Activated naive CD4-positive, alpha-beta T cell treated with anti-CD3 and anti-CD28 coated beads for 36 hours (primary cell): ENCODE measurements at regions not wholly inside any gene's neighbourhood (a gene's known extent, or its start where the extent isn't known, plus 50 kb on each side); places are given as distances from the start of the nearest gene placed in this dataset.

Experiments used
- CTCF ChIA-PET: fragments of 350-600 bp; sonication (Branson Sonifier 250); formaldehyde crosslinking; loops from one replicate; lab custom pipeline; 2021; ENCODE audit warnings: antibody characterized with exemption; lab: Charles Lee
- DNase-seq: peaks from one replicate; pipeline ENCODE4 v3.0.0-alpha.2; 2020
- H3K27ac Mint-ChIP-seq: one replicate; pipeline ENCODE4 v1.8.0; 2021; ENCODE audit warnings: mild to moderate bottlenecking, mixed read lengths
- H3K27me3 Mint-ChIP-seq: one replicate; pipeline ENCODE4 v1.8.0; 2021; ENCODE audit warnings: low read depth, mixed read lengths
- H3K36me3 Mint-ChIP-seq: one replicate; pipeline ENCODE4 v1.8.0; 2021; ENCODE audit warnings: low read depth, mixed read lengths
- H3K4me1 Mint-ChIP-seq: one replicate; pipeline ENCODE4 v1.8.0; 2021; ENCODE audit warnings: low read depth, mixed read lengths
- H3K4me3 Mint-ChIP-seq: one replicate; pipeline ENCODE4 v1.8.0; 2021; ENCODE audit warnings: mild to moderate bottlenecking, moderate library complexity, mixed read lengths
- H3K9me3 Mint-ChIP-seq: one replicate; pipeline ENCODE4 v1.8.0; 2021; ENCODE audit warnings: mixed read lengths
- intact Hi-C: fragments of 100-400 bp; cut with micrococcal nuclease; formaldehyde crosslinking; loops from one replicate; pipeline ENCODE4 v1.15.1; 2023

- no peak overlapping the region for H3K27ac Mint-ChIP-seq
- CTCF ChIA-PET = no interaction called here
- H3K27me3 Mint-ChIP-seq = no peaks in the 10 kb centered on the region
- no peak for DNase-seq
- intact Hi-C loops = no loop called here
- H3K4me1 Mint-ChIP-seq = no peaks in the 10 kb centered on the region
- H3K4me3 Mint-ChIP-seq = no peak overlapping the region
- peaks cover 10% of the 10 kb centered on the region for H3K9me3 Mint-ChIP-seq
- no peaks in the 10 kb centered on the region for H3K36me3 Mint-ChIP-seq
These were observed 1166.2 kb downstream of the DNAJB9 start for GRCh38 chr7:109735881-109736280.

GRCh38 chr7:109745677-109746410 is 1176.2 kb downstream of the DNAJB9 start:
- H3K9me3 Mint-ChIP-seq = no peaks in the 10 kb centered on the region
- CTCF ChIA-PET = no interaction called here
- intact Hi-C loops = no loop called here
- H3K4me1 Mint-ChIP-seq = no peaks in the 10 kb centered on the region
- H3K36me3 Mint-ChIP-seq = no peaks in the 10 kb centered on the region
- no peaks in the 10 kb centered on the region for H3K27me3 Mint-ChIP-seq
- H3K4me3 Mint-ChIP-seq = no peak overlapping the region
- no peak overlapping the region for H3K27ac Mint-ChIP-seq
- no peak for DNase-seq

GRCh38 chr7:109751241-109751640 is 1181.6 kb downstream of the DNAJB9 start:
- DNase-seq = no peak
- no peaks in the 10 kb centered on the region for H3K36me3 Mint-ChIP-seq
- H3K4me1 Mint-ChIP-seq = no peaks in the 10 kb centered on the region
- no peak overlapping the region for H3K4me3 Mint-ChIP-seq
- no peaks in the 10 kb centered on the region for H3K9me3 Mint-ChIP-seq
- H3K27me3 Mint-ChIP-seq = no peaks in the 10 kb centered on the region
- intact Hi-C loops = no loop called here
- no peak overlapping the region for H3K27ac Mint-ChIP-seq
- CTCF ChIA-PET = no interaction called here

- CTCF ChIA-PET = no interaction called here
- Mint-ChIP-seq H3K9me3 (no peaks in the 10 kb centered on the region), H3K27me3 (no peaks in the 10 kb centered on the region), H3K4me1 (no peaks in the 10 kb centered on the region), H3K4me3 (no peak overlapping the region), H3K27ac (no peak overlapping the region), H3K36me3 (no peaks in the 10 kb centered on the region)
- intact Hi-C loops = no loop called here
- no peak for DNase-seq
These were observed 1182.4 kb downstream of the DNAJB9 start for GRCh38 chr7:109752068-109752467.

GRCh38 chr7:109757713-109758112 is 1188.0 kb downstream of the DNAJB9 start:
- DNase-seq = no peak
- no peak overlapping the region for H3K4me3 Mint-ChIP-seq
- H3K4me1 Mint-ChIP-seq = no peaks in the 10 kb centered on the region
- CTCF ChIA-PET = no interaction called here
- peaks cover 1% of the 10 kb centered on the region for H3K36me3 Mint-ChIP-seq
- peaks cover 3% of the 10 kb centered on the region for H3K9me3 Mint-ChIP-seq
- H3K27ac Mint-ChIP-seq = no peak overlapping the region
- peaks cover 2% of the 10 kb centered on the region for H3K27me3 Mint-ChIP-seq
- intact Hi-C loops = no loop called here

GRCh38 chr7:109763611-109764010 is 1193.9 kb downstream of the DNAJB9 start:
- Mint-ChIP-seq H3K9me3 (peaks cover 2% of the 10 kb centered on the region), H3K27me3 (peaks cover 2% of the 10 kb centered on the region), H3K4me1 (no peaks in the 10 kb centered on the region), H3K27ac (no peak overlapping the region), H3K36me3 (peaks cover 1% of the 10 kb centered on the region), H3K4me3 (no peak overlapping the region)
- CTCF ChIA-PET = no interaction called here
- no peak for DNase-seq
- intact Hi-C loops = no loop called here

- intact Hi-C loops = no loop called here
- H3K36me3 Mint-ChIP-seq = no peaks in the 10 kb centered on the region
- CTCF ChIA-PET = no interaction called here
- no peaks in the 10 kb centered on the region for H3K27me3 Mint-ChIP-seq
- H3K4me1 Mint-ChIP-seq = no peaks in the 10 kb centered on the region
- no peak overlapping the region for H3K27ac Mint-ChIP-seq
- peaks cover 1% of the 10 kb centered on the region for H3K9me3 Mint-ChIP-seq
- no peak overlapping the region for H3K4me3 Mint-ChIP-seq
- no peak for DNase-seq
These were observed 1202.5 kb downstream of the DNAJB9 start for GRCh38 chr7:109772161-109772560.

- CTCF ChIA-PET = no interaction called here
- intact Hi-C loops = no loop called here
- no peaks in the 10 kb centered on the region for H3K36me3 Mint-ChIP-seq
These were observed 1213.1 kb downstream of the DNAJB9 start for GRCh38 chr7:109782806-109783205.

GRCh38 chr7:109806548-109806947 is 1236.9 kb downstream of the DNAJB9 start:
- H3K4me3 Mint-ChIP-seq = no peak overlapping the region

More at GRCh38 chr7:109782806-109783205, 1213.1 kb downstream of the DNAJB9 start:
- H3K27me3 Mint-ChIP-seq = no peaks in the 10 kb centered on the region
- H3K4me1 Mint-ChIP-seq = no peaks in the 10 kb centered on the region
- peaks cover 3% of the 10 kb centered on the region for H3K9me3 Mint-ChIP-seq
- no peak for DNase-seq
- no peak overlapping the region for H3K4me3 Mint-ChIP-seq
- no peak overlapping the region for H3K27ac Mint-ChIP-seq

GRCh38 chr7:109821156-109821555 is 1251.5 kb downstream of the DNAJB9 start:
- intact Hi-C loops = no loop called here
- Mint-ChIP-seq H3K36me3 (no peaks in the 10 kb centered on the region), H3K4me3 (no peak overlapping the region), H3K9me3 (peaks cover 13% of the 10 kb centered on the region), H3K27me3 (no peaks in the 10 kb centered on the region), H3K27ac (no peak overlapping the region), H3K4me1 (no peaks in the 10 kb centered on the region)
- CTCF ChIA-PET = no interaction called here
- DNase-seq = no peak

More at GRCh38 chr7:109806548-109806947, 1236.9 kb downstream of the DNAJB9 start:
- CTCF ChIA-PET = no interaction called here
- peaks cover 12% of the 10 kb centered on the region for H3K9me3 Mint-ChIP-seq
- no peaks in the 10 kb centered on the region for H3K36me3 Mint-ChIP-seq
- H3K27ac Mint-ChIP-seq = no peak overlapping the region
- intact Hi-C loops = no loop called here
- H3K4me1 Mint-ChIP-seq = no peaks in the 10 kb centered on the region
- no peaks in the 10 kb centered on the region for H3K27me3 Mint-ChIP-seq
- DNase-seq = no peak

- H3K4me3 Mint-ChIP-seq = no peak overlapping the region
- CTCF ChIA-PET = interaction anchor here (0.6 kb wide), 1 partner anchor 10 kb away, joined by 3 read pairs; no protein-coding TSS in a partner anchor
- H3K4me1 Mint-ChIP-seq = no peaks in the 10 kb centered on the region
- no peaks in the 10 kb centered on the region for H3K27me3 Mint-ChIP-seq
- intact Hi-C loops = no loop called here
- DNase-seq = no peak
- no peaks in the 10 kb centered on the region for H3K9me3 Mint-ChIP-seq
- no peak overlapping the region for H3K27ac Mint-ChIP-seq
- H3K36me3 Mint-ChIP-seq = no peaks in the 10 kb centered on the region
These were observed 1256.1 kb upstream of the LRRN3 start for GRCh38 chr7:109834851-109835250.

GRCh38 chr7:109835577-109835976 is 1255.3 kb upstream of the LRRN3 start:
- no peak for DNase-seq
- Mint-ChIP-seq H3K27me3 (no peaks in the 10 kb centered on the region), H3K4me3 (no peak overlapping the region), H3K36me3 (no peaks in the 10 kb centered on the region), H3K4me1 (no peaks in the 10 kb centered on the region), H3K9me3 (no peaks in the 10 kb centered on the region), H3K27ac (no peak overlapping the region)
- intact Hi-C loops = no loop called here
- CTCF ChIA-PET = no interaction called here

GRCh38 chr7:109836016-109836415 is 1254.9 kb upstream of the LRRN3 start:
- DNase-seq = no peak
- Mint-ChIP-seq H3K4me1 (no peaks in the 10 kb centered on the region), H3K27me3 (no peaks in the 10 kb centered on the region), H3K27ac (no peak overlapping the region), H3K36me3 (no peaks in the 10 kb centered on the region), H3K4me3 (no peak overlapping the region), H3K9me3 (no peaks in the 10 kb centered on the region)
- CTCF ChIA-PET = no interaction called here
- intact Hi-C loops = no loop called here
